Hepatocyte (in vitro differentiated cells): ENCODE measurements at regions not wholly inside any gene's neighbourhood (a gene's known extent, or its start where the extent isn't known, plus 50 kb on each side); places are given as distances from the start of the nearest gene placed in this dataset.

Source experiments
- CTCF ChIP-seq: fragments of 200-600 bp; sonication (generic); IDR thresholded peaks from 2 replicates; pipeline ENCODE4 v1.5.1; 2016; ENCODE audit warnings: antibody characterized with exemption, mild to moderate bottlenecking; ENCODE audit not compliant: poor library complexity
- EZH2 ChIP-seq: fragments of 200-600 bp; sonication (generic); IDR thresholded peaks from 2 replicates; pipeline ENCODE4 v1.6.1; 2016; ENCODE audit warnings: antibody characterized with exemption, mild to moderate bottlenecking, borderline replicate concordance

- no peak for TF ChIP-seq CTCF
- TF ChIP-seq EZH2 = no peak
These were observed 653.6 kb upstream of the EEF2KMT start for GRCh38 chr16:5751216-5751615.
